Fibroblast of lung (primary cell): ENCODE measurements at regions not wholly inside any gene's neighbourhood (a gene's known extent, or its start where the extent isn't known, plus 50 kb on each side); places are given as distances from the start of the nearest gene placed in this dataset.

Experiments used
- EZH2 ChIP-seq: IDR thresholded peaks from 2 replicates; pipeline ENCODE4 v1.5.1; 2012; ENCODE audit warnings: low read length, control low read depth, mild to moderate bottlenecking; ENCODE audit errors: missing control alignments
- TF ChIP-seq, protein P1 (sequence below), 2 donors: IDR thresholded peaks in 1 of 2; conservative IDR thresholded peaks in 1 of 2; 1 replicate in 1 of 2; 2 replicates in 1 of 2; pipeline ENCODE4 v1.5.1; 2011 to 2012; ENCODE audit warnings: low read length in 2 of 2, control low read depth in 1 of 2, inconsistent platforms in 1 of 2, low read depth in 1 of 2, mild to moderate bottlenecking in 1 of 2

DNA sequence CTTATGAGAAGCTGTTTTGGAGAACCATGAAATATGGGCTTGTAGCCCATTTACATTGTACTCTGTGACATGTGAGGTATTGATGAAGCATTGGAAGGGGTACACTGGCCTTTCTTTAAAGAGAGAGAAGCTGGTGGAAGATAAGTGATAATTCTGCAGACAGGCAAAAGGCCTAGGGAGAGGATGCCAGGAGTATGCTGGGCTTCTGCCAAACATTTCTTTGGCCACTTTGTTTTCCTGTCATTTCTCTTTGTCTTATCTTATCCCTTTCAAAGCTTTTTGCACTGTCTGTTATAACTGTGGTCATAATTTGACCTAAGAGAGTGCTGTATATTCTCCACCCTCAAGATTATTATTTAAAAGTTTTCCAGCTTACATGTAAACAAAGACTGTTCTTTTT lies 109.6 kb upstream of the SEMA6D start:
- TF ChIP-seq, protein P1, sequence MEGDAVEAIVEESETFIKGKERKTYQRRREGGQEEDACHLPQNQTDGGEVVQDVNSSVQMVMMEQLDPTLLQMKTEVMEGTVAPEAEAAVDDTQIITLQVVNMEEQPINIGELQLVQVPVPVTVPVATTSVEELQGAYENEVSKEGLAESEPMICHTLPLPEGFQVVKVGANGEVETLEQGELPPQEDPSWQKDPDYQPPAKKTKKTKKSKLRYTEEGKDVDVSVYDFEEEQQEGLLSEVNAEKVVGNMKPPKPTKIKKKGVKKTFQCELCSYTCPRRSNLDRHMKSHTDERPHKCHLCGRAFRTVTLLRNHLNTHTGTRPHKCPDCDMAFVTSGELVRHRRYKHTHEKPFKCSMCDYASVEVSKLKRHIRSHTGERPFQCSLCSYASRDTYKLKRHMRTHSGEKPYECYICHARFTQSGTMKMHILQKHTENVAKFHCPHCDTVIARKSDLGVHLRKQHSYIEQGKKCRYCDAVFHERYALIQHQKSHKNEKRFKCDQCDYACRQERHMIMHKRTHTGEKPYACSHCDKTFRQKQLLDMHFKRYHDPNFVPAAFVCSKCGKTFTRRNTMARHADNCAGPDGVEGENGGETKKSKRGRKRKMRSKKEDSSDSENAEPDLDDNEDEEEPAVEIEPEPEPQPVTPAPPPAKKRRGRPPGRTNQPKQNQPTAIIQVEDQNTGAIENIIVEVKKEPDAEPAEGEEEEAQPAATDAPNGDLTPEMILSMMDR (conservative IDR thresholded peaks at IDR 0.05 in 1 of 2, IDR thresholded peaks at IDR 0.05 in 1 of 2; ENCODE audit: low read depth in 1 of 2, low read length in 2 of 2): no peak
- no peak for TF ChIP-seq EZH2
